ENCODE measurements at regions not wholly inside any gene's neighbourhood (a gene's known extent, or its start where the extent isn't known, plus 50 kb on each side); places are given as distances from the start of the nearest gene placed in this dataset.

GRCh38 chr6:33967966-33968724 is 164.3 kb upstream of the MLN start:
- DNase-seq (ENCODE audit: low read depth), result no peak
- no peak overlapping the region for H3K4me3 ChIP-seq (ENCODE audit: low read depth, low read length)
- peak; percentile 25 for TF ChIP-seq CTCF (conservative IDR thresholded peaks at IDR 0.05; ENCODE audit: low read depth, low read length)

DNA sequence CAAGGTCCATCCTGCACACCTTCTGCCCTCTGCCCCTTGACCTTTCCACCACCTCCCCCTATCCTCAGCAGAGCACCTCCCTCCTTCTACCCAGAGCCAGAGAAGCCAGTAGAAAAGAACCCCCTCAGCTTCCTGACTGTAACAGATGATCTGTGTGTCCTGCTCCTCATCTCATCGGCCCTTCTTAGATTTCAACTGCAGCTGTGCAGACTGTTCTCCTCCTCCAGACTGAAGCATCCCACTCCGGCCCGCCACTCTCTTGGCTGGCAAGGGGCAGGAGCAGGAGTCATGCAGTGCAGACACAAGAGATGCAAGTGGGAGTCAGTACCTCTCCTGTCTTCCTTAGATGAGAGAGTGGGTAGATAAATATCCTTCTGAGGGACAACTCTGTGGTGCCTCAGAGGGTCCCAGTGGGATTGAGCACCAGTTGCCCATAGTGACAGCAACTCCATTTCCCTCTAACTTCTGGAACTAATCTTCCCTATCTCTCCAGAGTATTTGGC is 163.5 kb upstream of the MLN start:
- no peak for TF ChIP-seq CTCF (conservative IDR thresholded peaks at IDR 0.05; ENCODE audit: low read depth, low read length)
- no peak overlapping the region for H3K4me3 ChIP-seq (ENCODE audit: low read depth, low read length)
- no peak for DNase-seq (ENCODE audit: low read depth)

DNA sequence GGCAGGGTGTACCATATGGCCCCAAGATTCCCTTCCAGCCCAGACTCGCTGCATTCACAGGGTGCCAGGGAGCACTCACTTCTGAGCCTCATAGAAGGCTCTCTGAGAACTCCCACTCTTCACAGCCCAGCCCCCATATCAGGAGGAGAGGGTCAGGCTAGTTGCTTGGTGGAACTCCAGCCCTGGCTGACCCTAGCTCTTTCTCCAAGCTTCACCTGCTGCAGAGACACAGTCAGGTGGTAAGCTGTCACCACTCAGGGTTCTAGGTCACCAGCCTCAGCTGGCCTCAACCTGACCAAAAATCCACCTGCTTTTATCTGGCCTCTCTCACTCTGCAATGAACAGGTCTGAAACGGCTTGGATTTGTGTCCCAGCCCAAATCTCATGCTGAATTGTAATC is 162.7 kb upstream of the MLN start:
- no peak overlapping the region for H3K4me3 ChIP-seq (ENCODE audit: low read depth, low read length)
- TF ChIP-seq CTCF (conservative IDR thresholded peaks at IDR 0.05; ENCODE audit: low read depth, low read length), result no peak
- DNase-seq (ENCODE audit: low read depth), result no peak

GRCh38 chr6:33965766-33966165 is 162.0 kb upstream of the MLN start:
- TF ChIP-seq CTCF (conservative IDR thresholded peaks at IDR 0.05; ENCODE audit: low read depth, low read length), result no peak
- H3K4me3 ChIP-seq (ENCODE audit: low read depth, low read length), result no peak overlapping the region
- DNase-seq (ENCODE audit: low read depth), result no peak

- no peak for TF ChIP-seq CTCF (conservative IDR thresholded peaks at IDR 0.05; ENCODE audit: low read depth, low read length)
- no peak overlapping the region for H3K4me3 ChIP-seq (ENCODE audit: low read depth, low read length)
- DNase-seq (ENCODE audit: low read depth), result no peak
Measured at GRCh38 chr6:33964387-33964786, 160.6 kb upstream of the MLN start.

DNA sequence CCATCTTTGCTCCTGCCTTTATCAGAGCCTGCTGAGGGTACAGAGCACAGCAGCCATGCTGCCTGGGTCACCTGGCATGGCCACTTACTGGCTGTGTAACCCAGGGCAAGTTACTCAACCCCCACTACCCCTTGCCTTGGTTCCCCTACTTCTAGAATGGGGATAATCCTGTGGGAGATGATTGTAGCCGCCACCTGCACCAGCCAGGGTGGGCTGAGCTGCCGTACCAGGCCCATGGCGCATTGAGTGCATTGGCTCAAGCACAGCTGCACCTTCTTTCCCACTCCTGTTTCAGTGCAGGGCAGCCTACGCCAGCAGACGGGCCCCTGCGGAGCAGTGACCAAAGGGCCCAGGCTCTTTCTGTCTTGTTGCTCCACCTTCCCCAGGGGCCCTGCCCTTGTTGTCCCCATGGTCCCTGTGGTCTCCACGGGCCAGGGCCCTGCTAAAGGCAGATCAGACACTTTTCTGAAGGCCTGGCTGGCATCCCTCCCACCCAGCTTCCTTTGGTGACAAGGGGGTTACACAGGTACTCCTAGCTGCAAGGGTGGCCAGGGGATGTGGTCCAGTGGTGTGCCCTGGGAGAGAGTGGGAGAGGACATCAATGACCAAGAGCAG is 159.4 kb upstream of the MLN start:
- no peak for TF ChIP-seq CTCF (conservative IDR thresholded peaks at IDR 0.05; ENCODE audit: low read depth, low read length)
- no peak for DNase-seq (ENCODE audit: low read depth)
- H3K4me3 ChIP-seq (ENCODE audit: low read depth, low read length), result no peak overlapping the region

Measured in epithelial cell of proximal tubule (primary cell).